Loucy (cell line): ENCODE measurements at regions not wholly inside any gene's neighbourhood (a gene's known extent, or its start where the extent isn't known, plus 50 kb on each side); places are given as distances from the start of the nearest gene placed in this dataset.

Experiments
- H2AFZ ChIP-seq: fragments of 200-600 bp; sonication (generic); 2 replicates; pipeline ENCODE4 v1.6.0; 2016; ENCODE audit warnings: antibody characterized with exemption, mild to moderate bottlenecking, low read length, moderate library complexity
- H3F3A ChIP-seq: fragments of 200-600 bp; 2 replicates; pipeline ENCODE4 v1.6.0; 2016; ENCODE audit warnings: antibody characterized with exemption, low read depth, mild to moderate bottlenecking
- H3K27me3 ChIP-seq: fragments of 200-600 bp; sonication (generic); 2 replicates; pipeline ENCODE4 v1.6.1; 2014; ENCODE audit warnings: low read length, mild to moderate bottlenecking; ENCODE audit not compliant: insufficient read depth, poor library complexity, severe bottlenecking
- H3K36me3 ChIP-seq: fragments of 200-600 bp; sonication (generic); 2 replicates; pipeline ENCODE4 v1.6.1; 2016; ENCODE audit warnings: low read length; ENCODE audit not compliant: insufficient read depth
- H3K4me1 ChIP-seq: fragments of 200-600 bp; sonication (generic); 2 replicates; pipeline ENCODE4 v1.5.1; 2014; ENCODE audit warnings: low read length, mild to moderate bottlenecking; ENCODE audit not compliant: insufficient read depth, poor library complexity, severe bottlenecking
- H3K4me2 ChIP-seq: fragments of 200-600 bp; sonication (generic); 2 replicates; pipeline ENCODE4 v1.6.0; 2014; ENCODE audit warnings: antibody characterized with exemption, low read length, low read depth, mild to moderate bottlenecking; ENCODE audit not compliant: poor library complexity, severe bottlenecking
- H3K4me3 ChIP-seq: fragments of 200-600 bp; sonication (generic); 2 replicates; pipeline ENCODE4 v1.5.1; 2014; ENCODE audit warnings: low read length, mild to moderate bottlenecking, mixed read lengths; ENCODE audit not compliant: poor library complexity, severe bottlenecking
- H3K79me2 ChIP-seq: fragments of 200-600 bp; sonication (generic); 2 replicates; pipeline ENCODE4 v1.6.1; 2014; ENCODE audit warnings: low read length; ENCODE audit not compliant: insufficient read depth
- H3K9ac ChIP-seq: fragments of 200-600 bp; sonication (generic); 2 replicates; pipeline ENCODE4 v1.6.0; 2014; ENCODE audit warnings: mild to moderate bottlenecking, low read depth, low read length, moderate library complexity; ENCODE audit not compliant: poor library complexity, severe bottlenecking
- H3K9me2 ChIP-seq: fragments of 200-600 bp; sonication (generic); replicated peaks from 2 replicates; pipeline ENCODE4 v1.6.1; 2016; ENCODE audit warnings: low read depth, low read length, mixed read lengths
- H3K9me3 ChIP-seq: fragments of 200-600 bp; sonication (generic); 2 replicates; pipeline ENCODE4 v1.6.1; 2014; ENCODE audit warnings: mild to moderate bottlenecking, antibody characterized with exemption, low read length, low read depth; ENCODE audit not compliant: insufficient read depth
- H4K20me1 ChIP-seq: fragments of 200-600 bp; sonication (generic); 2 replicates; pipeline ENCODE4 v1.6.0; 2014; ENCODE audit warnings: antibody characterized with exemption, low read length, mild to moderate bottlenecking; ENCODE audit not compliant: insufficient read depth, poor library complexity, severe bottlenecking
- EZH2phosphoT487 ChIP-seq: fragments of 200-600 bp; IDR thresholded peaks from 2 replicates; pipeline ENCODE4 v1.6.1; 2018; ENCODE audit warnings: antibody characterized with exemption, mild to moderate bottlenecking, moderate library complexity, borderline replicate concordance
- TF ChIP-seq, protein P1 (sequence below): fragments of 200-600 bp; sonication (generic); conservative IDR thresholded peaks from 2 replicates; pipeline ENCODE4 v1.5.1; 2014; ENCODE audit warnings: mild to moderate bottlenecking, antibody characterized with exemption, low read length

- Histone ChIP-seq H3K4me2 (no peak overlapping the region), H3K9me2 (no peaks in the 10 kb centered on the region), H4K20me1 (no peaks in the 10 kb centered on the region), H2AFZ (no peak overlapping the region), H3K79me2 (no peaks in the 10 kb centered on the region), H3F3A (no peaks in the 10 kb centered on the region), H3K9ac (no peak overlapping the region), H3K27me3 (no peaks in the 10 kb centered on the region), H3K4me3 (no peak overlapping the region), H3K36me3 (no peaks in the 10 kb centered on the region), H3K9me3 (no peaks in the 10 kb centered on the region), H3K4me1 (no peaks in the 10 kb centered on the region)
- TF ChIP-seq, protein P1, sequence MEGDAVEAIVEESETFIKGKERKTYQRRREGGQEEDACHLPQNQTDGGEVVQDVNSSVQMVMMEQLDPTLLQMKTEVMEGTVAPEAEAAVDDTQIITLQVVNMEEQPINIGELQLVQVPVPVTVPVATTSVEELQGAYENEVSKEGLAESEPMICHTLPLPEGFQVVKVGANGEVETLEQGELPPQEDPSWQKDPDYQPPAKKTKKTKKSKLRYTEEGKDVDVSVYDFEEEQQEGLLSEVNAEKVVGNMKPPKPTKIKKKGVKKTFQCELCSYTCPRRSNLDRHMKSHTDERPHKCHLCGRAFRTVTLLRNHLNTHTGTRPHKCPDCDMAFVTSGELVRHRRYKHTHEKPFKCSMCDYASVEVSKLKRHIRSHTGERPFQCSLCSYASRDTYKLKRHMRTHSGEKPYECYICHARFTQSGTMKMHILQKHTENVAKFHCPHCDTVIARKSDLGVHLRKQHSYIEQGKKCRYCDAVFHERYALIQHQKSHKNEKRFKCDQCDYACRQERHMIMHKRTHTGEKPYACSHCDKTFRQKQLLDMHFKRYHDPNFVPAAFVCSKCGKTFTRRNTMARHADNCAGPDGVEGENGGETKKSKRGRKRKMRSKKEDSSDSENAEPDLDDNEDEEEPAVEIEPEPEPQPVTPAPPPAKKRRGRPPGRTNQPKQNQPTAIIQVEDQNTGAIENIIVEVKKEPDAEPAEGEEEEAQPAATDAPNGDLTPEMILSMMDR: no peak
- TF ChIP-seq EZH2phosphoT487: no peak
These were observed 525.7 kb downstream of the RAB28 start for GRCh38 chr4:12958436-12958835.

- no peaks in the 10 kb centered on the region for H3K36me3 ChIP-seq
- H3K4me1 ChIP-seq: no peaks in the 10 kb centered on the region
- H3K4me3 ChIP-seq: no peak overlapping the region
- TF ChIP-seq, protein P1: no peak
- no peak for TF ChIP-seq EZH2phosphoT487
- H4K20me1 ChIP-seq: no peaks in the 10 kb centered on the region
- no peaks in the 10 kb centered on the region for H3K9me2 ChIP-seq
- H3K9ac ChIP-seq: no peak overlapping the region
- no peaks in the 10 kb centered on the region for H3K79me2 ChIP-seq
- H3K27me3 ChIP-seq: no peaks in the 10 kb centered on the region
- no peak overlapping the region for H3K4me2 ChIP-seq
- no peak overlapping the region for H2AFZ ChIP-seq
- H3F3A ChIP-seq: no peaks in the 10 kb centered on the region
- no peaks in the 10 kb centered on the region for H3K9me3 ChIP-seq
These were observed 527.0 kb downstream of the RAB28 start for GRCh38 chr4:12957108-12957507.

GRCh38 chr4:12956026-12956425, 528.1 kb downstream of the RAB28 start:
- H3K36me3 ChIP-seq: no peaks in the 10 kb centered on the region
- H3K9ac ChIP-seq: no peak overlapping the region
- no peaks in the 10 kb centered on the region for H3K27me3 ChIP-seq
- TF ChIP-seq EZH2phosphoT487: no peak
- TF ChIP-seq, protein P1: no peak
- no peaks in the 10 kb centered on the region for H3K79me2 ChIP-seq
- H3K9me3 ChIP-seq: no peaks in the 10 kb centered on the region
- no peaks in the 10 kb centered on the region for H3F3A ChIP-seq
- no peaks in the 10 kb centered on the region for H3K9me2 ChIP-seq
- H2AFZ ChIP-seq: no peak overlapping the region
- no peaks in the 10 kb centered on the region for H3K4me1 ChIP-seq
- no peak overlapping the region for H3K4me3 ChIP-seq
- H3K4me2 ChIP-seq: no peak overlapping the region
- H4K20me1 ChIP-seq: no peaks in the 10 kb centered on the region
